ENCODE measurements at regions not wholly inside any gene's neighbourhood (a gene's known extent, or its start where the extent isn't known, plus 50 kb on each side); places are given as distances from the start of the nearest gene placed in this dataset.

GRCh38 chrX:9087271-9088040 is 53.5 kb upstream of the FAM9B start:
- FAIRE-seq: no peak

GRCh38 chrX:9088896-9089295 is 55.0 kb upstream of the FAM9B start:
- DNase-seq (ENCODE audit: low spot score) (no peak), FAIRE-seq (no peak)

More at GRCh38 chrX:9087271-9088040, 53.5 kb upstream of the FAM9B start:
- DNase-seq (ENCODE audit: low spot score): no peak

DNA sequence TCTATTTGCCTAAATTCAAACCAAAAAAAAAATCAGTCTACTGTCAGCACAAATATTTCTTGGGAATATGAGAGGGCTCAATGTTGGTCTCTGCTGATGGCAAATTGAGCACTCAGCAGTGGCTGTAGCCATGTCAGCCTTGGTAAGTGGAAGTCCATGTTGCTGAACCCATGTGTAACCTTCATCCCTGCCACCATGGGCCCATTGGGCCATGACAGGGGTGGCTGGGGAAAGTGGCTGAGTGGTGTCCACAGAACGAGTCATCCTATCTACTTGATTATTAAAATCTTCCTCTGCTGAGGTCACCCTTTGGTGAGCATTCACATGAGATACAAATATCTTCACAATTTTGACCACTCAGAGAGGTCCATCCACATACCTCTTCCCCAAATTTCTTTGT is 56.8 kb upstream of the FAM9B start:
- DNase-seq (ENCODE audit: low spot score) (no peak), FAIRE-seq (no peak)

DNA sequence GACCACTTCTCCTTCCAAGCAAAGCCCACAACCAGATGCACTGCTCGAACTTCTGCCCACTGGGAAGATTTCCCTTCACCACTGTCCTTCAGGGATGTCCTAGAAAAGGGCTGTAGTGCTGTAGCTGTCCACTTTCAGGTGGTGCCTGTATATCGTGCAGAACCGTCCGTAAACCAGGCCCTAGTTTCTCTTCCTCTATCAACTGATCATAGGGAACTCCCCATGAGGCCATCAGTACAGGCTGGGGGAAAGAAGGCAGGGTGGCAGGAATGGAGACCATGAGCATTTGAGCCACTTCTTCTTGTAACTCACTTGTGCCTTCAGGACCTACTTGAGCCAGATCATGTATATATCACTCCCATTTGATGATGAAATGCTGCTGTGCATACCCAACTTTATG is 57.3 kb upstream of the FAM9B start:
- no peak for FAIRE-seq
- DNase-seq (ENCODE audit: low spot score): no peak

GRCh38 chrX:9102956-9103355 is 69.0 kb upstream of the FAM9B start:
- no peak for FAIRE-seq
- DNase-seq (ENCODE audit: low spot score): no peak

GRCh38 chrX:9108054-9108453 is 74.1 kb upstream of the FAM9B start:
- no peak for FAIRE-seq
- DNase-seq (ENCODE audit: low spot score): no peak

- DNase-seq (ENCODE audit: low spot score) (no peak), FAIRE-seq (no peak)
Observed at GRCh38 chrX:9110808-9111207, 76.9 kb upstream of the FAM9B start.

DNA sequence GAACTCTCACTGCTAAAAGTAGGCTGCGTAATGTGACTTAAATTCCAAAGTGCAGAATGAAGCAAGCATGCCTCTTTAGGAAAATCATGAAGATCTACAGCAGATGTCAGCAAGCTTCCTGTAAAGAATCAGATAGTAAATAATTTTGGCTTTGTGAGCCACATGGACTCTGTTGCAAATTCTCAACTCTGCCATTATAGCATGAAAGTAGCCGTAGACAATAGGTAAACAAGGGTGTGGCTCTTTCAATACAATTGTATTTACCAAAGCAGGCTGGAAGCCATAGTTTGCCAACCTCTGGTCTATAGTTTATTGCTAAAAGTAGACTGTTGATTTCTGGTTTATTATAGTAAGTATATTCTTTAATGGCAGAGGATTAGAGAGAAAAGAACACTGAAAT is 80.3 kb upstream of the FAM9B start:
- no peak for FAIRE-seq
- DNase-seq (ENCODE audit: low spot score): no peak

DNA sequence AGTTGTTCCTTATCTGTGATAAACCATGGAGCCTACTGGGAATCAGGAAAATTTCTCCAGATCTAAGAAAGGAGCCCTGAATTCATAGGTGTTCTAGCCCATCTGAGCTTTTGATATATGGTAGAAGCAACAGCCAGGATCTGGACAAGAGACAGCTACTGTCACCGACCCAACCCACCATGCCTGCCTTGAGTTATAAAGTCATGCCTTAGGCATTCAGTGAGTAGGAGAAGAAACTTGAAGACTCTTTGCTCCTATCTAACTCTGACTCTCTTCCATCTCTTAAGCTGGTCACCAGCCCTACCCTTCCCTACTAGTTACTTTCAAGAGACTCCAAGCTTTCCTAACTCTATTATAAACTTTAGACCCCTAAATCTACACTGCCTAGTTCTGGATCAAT is 83.9 kb upstream of the FAM9B start:
- no peak for DNase-seq (ENCODE audit: low spot score)
- FAIRE-seq: no peak

- DNase-seq (ENCODE audit: low spot score) (no peak), FAIRE-seq (no peak)
Observed at GRCh38 chrX:9122519-9123245, 88.8 kb upstream of the FAM9B start.

DNA sequence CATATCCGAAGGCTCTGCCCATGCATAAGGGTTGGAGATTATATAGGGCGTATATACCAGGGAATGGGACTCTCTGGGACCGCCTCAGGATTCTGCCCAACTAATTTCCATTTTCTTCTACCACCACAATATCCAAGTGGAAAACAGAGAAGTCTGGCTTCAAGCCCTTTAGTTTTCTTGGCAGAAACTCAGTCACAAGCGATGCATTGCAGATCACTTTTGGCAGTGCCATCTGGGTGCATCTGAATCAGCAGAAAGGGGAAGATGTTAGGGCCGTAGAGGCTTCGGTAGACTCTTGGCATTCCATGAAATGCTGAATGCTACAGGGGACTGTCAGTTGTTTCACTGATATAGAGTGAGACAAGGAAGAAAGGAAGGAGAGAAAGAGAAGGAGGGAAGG is 94.1 kb upstream of the FAM9B start:
- DNase-seq (ENCODE audit: low spot score) (no peak), FAIRE-seq (no peak)

DNA sequence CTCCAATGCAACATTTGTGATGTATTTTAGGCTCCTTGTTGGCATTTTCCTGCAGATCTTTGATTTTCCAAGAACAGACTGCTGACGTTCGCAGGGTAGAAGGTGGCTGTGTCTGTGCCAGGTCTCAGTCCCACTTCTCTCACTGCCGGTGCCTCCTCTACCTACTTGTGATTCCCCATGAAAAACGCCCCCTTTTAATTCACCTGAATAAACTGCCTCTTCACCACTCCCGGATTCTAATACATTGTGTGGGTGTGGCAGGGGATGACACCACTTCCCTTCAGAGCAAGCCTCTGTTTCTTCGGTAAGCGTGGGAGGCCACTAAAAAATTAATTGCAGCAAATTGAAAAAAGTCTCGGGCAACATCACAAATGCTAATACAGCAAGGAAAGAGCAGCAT is 96.1 kb upstream of the FAM9B start:
- FAIRE-seq: no peak

GRCh38 chrX:9131066-9131465 is 97.1 kb upstream of the FAM9B start:
- no peak for DNase-seq (ENCODE audit: low spot score)
- FAIRE-seq: no peak

More for the DNA sequence above, 96.1 kb upstream of the FAM9B start:
- DNase-seq (ENCODE audit: low spot score): no peak

- DNase-seq (ENCODE audit: low spot score) (no peak), FAIRE-seq (no peak)
Observed at GRCh38 chrX:9132036-9132638, 98.2 kb upstream of the FAM9B start.

DNA sequence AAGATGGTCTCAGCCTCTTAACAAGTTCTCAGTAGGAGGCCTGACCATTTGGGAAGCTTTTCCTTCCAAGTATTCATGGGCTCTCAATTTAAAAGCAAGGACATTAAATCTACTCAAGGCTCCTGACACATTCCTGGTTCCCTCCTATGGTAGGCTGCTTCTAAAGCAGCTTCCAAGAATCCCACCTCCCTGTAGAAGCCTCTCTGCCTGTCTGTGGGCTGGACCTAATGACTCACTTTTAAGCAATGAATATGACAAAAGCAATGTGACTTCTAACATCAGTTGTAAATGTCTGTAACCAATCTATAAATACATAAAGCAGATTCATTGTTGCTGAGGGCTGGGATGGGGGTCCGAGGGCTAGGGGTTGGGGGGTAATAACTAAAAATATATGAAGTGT is 99.5 kb upstream of the FAM9B start:
- FAIRE-seq: no peak
- DNase-seq (ENCODE audit: low spot score): no peak

- FAIRE-seq: no peak
Observed at GRCh38 chrX:9134366-9134765, 100.4 kb upstream of the FAM9B start.

DNA sequence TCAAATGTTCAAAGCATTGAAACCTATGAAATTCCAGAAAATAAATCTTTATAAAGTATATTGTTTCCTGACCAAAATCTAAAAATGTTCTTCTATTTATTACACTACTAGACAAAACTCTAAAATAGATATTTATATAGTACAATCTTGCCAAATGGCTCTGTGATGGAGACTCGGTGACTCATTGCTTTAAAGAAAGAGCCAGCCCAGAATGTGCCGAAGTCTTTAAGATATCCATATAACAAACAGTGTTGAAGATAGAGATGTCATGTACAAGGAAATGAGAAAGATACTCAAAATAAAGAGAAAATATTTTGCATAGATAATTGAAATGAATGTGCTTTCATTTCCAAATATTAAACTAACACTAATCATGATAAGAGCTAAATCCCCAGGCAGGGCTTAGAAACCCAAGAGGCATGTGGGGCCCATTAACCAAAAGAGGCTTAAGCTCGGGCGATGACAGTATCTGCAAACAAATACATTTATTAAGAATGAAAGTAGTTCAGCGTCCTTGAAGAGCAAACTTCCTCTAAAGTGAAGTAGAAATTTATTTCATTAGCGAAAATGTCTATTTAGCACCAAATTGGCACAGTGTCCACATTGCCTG is 102.1 kb upstream of the FAM9B start:
- no peak for DNase-seq (ENCODE audit: low spot score)

More at GRCh38 chrX:9134366-9134765, 100.4 kb upstream of the FAM9B start:
- DNase-seq (ENCODE audit: low spot score): no peak

DNA sequence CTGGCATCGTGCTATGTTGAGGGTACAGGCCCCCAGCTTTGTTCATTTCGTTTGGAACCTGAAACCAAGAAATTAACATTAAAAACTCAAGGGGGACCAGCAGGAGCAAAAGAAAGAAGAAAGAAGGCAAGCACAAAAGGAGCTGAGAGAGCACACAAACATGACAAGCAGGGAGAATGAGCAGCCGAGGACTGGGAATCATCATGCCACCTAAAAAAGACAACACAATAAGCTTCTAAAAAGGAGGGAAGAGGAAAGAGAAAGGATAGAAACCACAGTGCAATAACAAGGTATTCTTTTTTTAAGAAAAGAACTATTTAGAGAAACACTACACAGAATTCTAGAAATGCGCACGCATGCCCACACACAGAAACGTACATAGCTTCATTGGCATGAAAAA is 103.2 kb upstream of the FAM9B start:
- DNase-seq (ENCODE audit: low spot score) (no peak), FAIRE-seq (no peak)

More for the DNA sequence above, 102.1 kb upstream of the FAM9B start:
- no peak for FAIRE-seq

- FAIRE-seq: no peak
- no peak for DNase-seq (ENCODE audit: low spot score)
Observed at GRCh38 chrX:9141496-9141895, 107.6 kb upstream of the FAM9B start.

GRCh38 chrX:9144701-9145241 is 110.8 kb upstream of the FAM9B start:
- no peak for DNase-seq (ENCODE audit: low spot score)
- no peak for FAIRE-seq

DNA sequence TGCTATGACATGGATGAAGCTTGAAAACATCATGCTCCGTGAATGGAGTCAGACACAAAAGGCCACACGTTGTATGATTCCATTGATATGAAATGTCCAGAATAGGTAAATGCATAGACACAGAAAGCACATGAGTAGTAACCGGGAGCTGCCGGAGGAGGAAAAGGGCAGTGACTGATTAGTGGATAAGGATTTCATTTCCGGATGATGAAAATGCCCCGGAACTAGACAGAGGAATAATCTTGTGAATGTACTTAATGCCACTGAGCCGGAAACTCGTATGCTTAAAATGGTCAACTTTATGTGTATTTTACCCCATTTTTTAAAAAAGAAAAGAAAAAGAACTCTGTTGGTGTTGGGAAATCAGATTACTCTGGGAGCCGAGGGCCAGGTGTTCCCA is 112.7 kb upstream of the FAM9B start:
- DNase-seq (ENCODE audit: low spot score) (no peak), FAIRE-seq (no peak)

GRCh38 chrX:9147086-9147485 is 113.2 kb upstream of the FAM9B start:
- no peak for FAIRE-seq

More at GRCh38 chrX:9147086-9147485, 113.2 kb upstream of the FAM9B start:
- DNase-seq (ENCODE audit: low spot score): no peak
